ENCODE measurements at regions not wholly inside any gene's neighbourhood (a gene's known extent, or its start where the extent isn't known, plus 50 kb on each side); places are given as distances from the start of the nearest gene placed in this dataset.
"Not testable (repeated sequence)": the region's sequence is repeated elsewhere in the genome, so short reads cannot be mapped to it uniquely, and the experiment has no call there.

DNA sequence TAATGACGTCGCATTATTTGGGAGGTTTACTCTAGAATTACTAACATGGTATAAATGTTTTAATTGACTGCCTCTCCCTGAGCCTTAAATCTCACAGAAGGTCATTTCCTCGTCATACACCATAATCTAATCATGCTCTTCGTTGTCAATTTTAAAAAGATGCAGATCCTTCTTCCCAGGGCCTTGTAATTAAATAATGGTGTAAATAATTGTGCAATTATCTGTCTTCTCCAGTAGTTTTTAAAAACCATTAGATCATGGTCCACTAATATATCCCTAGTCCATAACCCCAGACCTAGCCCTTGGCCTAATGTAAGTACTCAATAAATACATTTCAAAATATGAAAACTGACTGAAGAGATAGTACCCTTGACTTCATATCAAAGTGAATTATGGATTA lies 181.5 kb upstream of the GNAI1 start:
- DNase-seq (ENCODE audit: low read depth) = no peak

GRCh38 chr7:79952399-79952798 lies 182.2 kb upstream of the GNAI1 start:
- no peak for DNase-seq (ENCODE audit: low read depth)

DNA sequence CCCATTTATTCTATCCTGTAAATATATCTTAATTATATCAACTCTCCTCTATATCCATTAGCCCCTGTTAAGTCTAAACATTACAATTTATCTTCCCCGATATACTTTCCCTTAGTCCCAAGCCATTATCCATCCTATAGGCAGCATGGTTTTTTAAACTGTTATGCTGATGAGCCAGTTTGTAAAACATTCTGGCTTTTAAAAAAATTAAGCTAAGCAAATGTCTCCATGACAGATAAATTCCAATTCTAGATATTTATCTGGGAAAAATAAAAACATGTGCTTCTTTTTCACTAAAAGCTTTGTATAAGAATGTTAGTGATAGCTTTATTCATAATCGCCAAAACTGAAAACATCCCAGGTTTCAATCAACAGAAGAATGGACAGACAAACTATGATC lies 183.2 kb upstream of the GNAI1 start:
- DNase-seq (ENCODE audit: low read depth) = no peak

GRCh38 chr7:79949778-79950177 lies 184.9 kb upstream of the GNAI1 start:
- DNase-seq (ENCODE audit: low read depth) = no peak

DNA sequence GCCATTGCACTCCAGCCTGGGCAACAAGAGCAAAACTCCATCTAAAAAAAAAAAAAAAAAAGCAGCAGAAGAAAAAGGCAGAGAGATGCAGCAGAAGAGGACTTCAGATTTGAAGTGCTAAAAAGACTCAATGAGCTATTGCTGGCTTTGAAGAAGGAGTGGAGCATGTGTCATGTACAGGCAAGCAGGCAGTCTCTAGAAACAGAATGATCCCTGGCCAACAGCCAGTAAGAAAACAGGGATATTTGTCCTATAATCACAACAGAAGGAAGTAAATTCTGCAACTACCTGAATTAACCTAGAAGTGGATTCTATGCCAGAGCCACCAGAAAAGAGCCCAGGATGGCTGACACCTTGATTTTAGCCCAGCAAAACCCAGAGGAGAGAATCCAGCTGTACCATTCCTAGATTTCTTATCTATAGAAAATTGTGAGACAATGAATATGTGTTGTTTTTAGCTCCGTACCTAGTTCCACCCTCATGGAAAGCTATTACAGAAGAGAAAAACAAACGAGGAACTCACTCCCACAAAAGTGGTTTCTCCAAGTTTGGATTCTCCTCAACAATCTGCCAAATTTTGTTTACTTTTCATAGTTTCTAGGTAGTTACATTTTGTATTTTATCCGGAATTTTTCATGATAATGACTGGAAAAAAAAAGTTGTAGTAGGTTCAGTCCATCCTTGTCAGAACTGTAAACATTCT lies 198.2 kb upstream of the GNAI1 start:
- DNase-seq (ENCODE audit: low read depth) = no peak

- no peak for DNase-seq (ENCODE audit: low read depth)
Observed at GRCh38 chr7:79934727-79935126, 199.9 kb upstream of the GNAI1 start.

GRCh38 chr7:79933144-79933543 lies 201.5 kb upstream of the GNAI1 start:
- DNase-seq (ENCODE audit: low read depth) = no peak

DNA sequence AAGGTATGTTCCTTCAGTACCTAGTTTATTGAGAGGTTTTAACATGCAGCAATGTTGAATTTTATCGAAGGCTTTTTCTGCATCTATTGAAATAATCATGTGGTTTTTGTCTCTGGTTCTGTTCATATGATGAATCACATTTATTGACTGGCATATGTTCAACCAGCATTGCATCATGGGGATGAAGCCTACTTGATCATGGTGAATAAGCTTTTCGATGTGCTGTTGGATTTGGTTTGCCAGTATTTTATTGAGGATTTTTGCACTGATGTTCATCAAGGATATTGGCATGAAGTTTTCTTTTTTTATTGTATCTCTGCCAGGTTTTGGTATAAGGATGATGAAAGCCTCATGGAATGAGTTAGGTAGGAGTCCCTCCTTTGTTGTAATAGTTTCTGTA lies 204.0 kb upstream of the GNAI1 start:
- DNase-seq (ENCODE audit: low read depth) = no peak

- DNase-seq (ENCODE audit: low read depth) = no peak
Observed at GRCh38 chr7:79927116-79927515, 207.5 kb upstream of the GNAI1 start.

GRCh38 chr7:79923953-79924352 lies 210.7 kb upstream of the GNAI1 start:
- no peak for DNase-seq (ENCODE audit: low read depth)

DNA sequence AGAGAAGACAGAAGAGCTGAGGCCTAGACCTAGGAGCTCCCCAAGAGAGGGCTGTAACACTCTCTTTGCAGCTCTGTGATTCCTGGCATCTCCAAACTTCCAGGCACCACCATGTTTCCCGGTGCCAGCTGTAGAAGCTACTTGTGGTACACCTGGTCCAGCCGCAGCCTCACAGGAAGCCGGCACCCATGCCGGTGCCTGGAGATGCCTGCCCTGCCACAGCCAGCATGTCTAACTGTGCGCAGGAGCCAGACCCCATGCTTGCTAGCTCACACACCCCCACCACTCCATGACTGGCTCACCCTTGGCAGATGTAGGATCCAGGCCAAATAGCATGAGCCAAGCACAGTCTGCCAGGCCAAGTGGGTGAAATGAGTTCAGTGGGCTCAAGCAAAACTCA lies 211.7 kb upstream of the GNAI1 start:
- DNase-seq (ENCODE audit: low read depth) = no peak

DNA sequence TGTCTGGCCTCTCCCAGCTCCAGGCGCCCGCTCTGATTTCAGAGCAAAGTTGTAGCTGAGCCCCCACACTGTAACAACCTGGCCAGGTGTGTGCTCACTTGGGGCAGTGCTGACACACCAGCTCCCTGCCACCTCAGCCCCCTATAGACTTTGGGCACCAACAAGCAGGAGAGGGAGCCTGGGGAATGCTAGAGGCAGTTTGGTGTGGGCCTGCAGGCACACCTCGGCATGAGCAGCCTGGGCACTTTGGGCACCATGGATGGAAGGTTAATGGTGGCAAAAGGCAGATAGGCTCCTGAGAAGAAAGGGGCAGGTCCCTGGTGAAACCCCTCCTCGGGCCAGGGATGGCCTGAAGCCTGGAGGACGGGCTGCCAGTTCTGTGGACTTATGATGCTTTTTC lies 212.7 kb upstream of the GNAI1 start:
- no peak for DNase-seq (ENCODE audit: low read depth)

GRCh38 chr7:79918632-79919031 lies 216.0 kb upstream of the GNAI1 start:
- not testable (repeated sequence) for DNase-seq (ENCODE audit: low read depth)

DNA sequence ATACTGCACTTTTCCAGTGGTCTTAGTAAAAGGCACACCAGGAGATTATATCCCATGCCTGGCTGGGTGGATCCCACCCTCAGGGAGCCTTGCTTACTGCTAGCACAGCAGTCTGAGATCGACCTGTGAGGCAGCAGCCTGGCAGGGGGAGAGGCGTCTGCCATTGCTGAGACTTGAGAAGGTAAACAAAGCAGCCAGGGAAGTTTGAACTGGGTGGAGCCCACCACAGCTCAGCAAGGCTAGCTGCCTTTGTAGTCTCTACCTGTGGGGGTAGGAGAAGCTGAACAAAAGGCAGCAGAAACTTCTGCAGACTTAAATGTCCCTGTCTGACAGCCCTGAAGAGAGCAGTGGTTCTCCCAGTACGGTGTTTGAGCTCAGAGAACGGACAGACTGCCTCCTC lies 219.3 kb upstream of the GNAI1 start:
- DNase-seq (ENCODE audit: low read depth) = not testable (repeated sequence)

DNA sequence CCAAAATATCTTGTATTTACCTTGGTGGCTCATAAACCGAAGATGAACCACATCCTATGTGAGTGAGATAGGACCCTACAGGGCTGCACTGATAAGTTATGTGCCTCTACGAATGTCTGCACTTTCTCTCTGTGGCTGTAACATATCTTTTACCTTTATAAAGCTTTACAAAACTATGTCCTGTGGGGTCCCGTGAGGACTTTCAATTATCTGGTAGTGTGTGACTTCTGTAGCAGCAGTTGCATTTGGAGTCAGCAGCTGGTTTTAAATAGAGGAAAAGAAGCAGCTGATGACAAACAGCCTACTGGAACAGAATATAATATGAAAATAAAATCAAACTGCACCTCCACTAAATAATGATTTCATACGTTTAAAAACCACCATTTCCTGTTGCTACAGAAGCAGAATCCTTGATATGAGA lies 222.4 kb upstream of the GNAI1 start:
- no peak for DNase-seq (ENCODE audit: low read depth)

DNA sequence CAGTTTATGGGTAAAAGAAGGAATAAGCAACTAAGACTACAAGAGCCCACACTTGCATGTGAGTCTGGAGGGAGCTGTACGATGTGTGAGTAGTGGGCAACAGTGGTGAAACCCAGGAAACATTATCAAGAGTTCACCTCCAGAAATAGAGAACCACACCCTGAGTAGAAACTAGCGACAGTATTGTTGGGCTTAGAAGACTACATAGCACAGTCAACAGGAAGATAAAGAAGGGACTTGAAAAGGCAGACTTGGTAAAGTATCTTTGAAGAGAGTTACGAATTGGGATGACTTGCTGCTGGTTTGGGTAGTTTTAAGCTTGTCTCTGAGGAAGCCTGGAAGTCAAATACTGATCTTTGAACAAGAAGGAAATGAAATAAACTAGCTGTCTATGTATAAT lies 223.2 kb upstream of the GNAI1 start:
- no peak for DNase-seq (ENCODE audit: low read depth)

DNA sequence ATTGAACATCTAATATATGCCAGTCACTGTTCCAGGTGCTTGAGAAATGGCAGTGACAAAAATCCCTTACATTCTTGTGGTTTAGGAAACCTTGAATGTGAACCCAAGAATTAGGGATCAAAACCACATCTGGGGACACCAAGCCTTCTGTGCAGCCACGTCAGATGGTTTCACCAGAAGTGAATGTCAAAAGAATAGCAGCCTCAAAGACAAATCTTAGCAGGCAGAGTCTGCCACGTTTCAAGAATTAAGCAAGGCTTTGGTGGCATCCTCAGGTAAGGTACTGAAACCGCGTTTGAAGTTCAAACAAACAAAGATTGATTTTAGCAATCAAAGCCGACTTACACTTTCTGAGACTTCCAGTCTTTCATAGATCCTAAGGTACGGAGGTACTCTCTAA lies 225.5 kb upstream of the GNAI1 start:
- DNase-seq (ENCODE audit: low read depth) = no peak

GRCh38 chr7:79897166-79897565 lies 237.5 kb upstream of the GNAI1 start:
- no peak for DNase-seq (ENCODE audit: low read depth)

DNA sequence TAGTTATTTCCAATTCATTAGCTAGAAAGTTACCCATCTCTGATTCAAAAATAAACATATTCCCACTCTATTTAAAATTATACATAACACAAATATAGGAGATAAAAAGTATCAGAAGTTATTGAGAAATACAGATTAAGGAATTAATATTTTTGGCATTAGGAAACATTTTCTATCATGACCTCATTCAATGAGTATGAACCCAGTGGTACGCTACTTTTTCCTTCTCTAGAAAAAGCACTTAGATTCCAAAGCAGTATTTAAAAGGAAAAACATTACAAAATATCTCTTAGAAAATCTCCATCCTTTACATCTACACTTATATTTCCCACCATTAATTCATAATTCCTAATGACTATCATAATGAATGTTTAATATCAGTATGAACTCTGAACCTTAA lies 240.6 kb upstream of the GNAI1 start:
- DNase-seq (ENCODE audit: low read depth) = no peak

GRCh38 chr7:79882922-79883321 lies 251.7 kb upstream of the GNAI1 start:
- no peak for DNase-seq (ENCODE audit: low read depth)

GRCh38 chr7:79880312-79880711 lies 254.3 kb upstream of the GNAI1 start:
- DNase-seq (ENCODE audit: low read depth) = no peak

- DNase-seq (ENCODE audit: low read depth) = no peak
Observed at GRCh38 chr7:79877874-79878465, 256.7 kb upstream of the GNAI1 start.

- DNase-seq (ENCODE audit: low read depth) = no peak
Observed at GRCh38 chr7:79876848-79877252, 257.8 kb upstream of the GNAI1 start.

GRCh38 chr7:79874797-79875196 lies 259.8 kb upstream of the GNAI1 start:
- DNase-seq (ENCODE audit: low read depth) = no peak
